ENCODE measurements at regions not wholly inside any gene's neighbourhood (a gene's known extent, or its start where the extent isn't known, plus 50 kb on each side); places are given as distances from the start of the nearest gene placed in this dataset.

DNA sequence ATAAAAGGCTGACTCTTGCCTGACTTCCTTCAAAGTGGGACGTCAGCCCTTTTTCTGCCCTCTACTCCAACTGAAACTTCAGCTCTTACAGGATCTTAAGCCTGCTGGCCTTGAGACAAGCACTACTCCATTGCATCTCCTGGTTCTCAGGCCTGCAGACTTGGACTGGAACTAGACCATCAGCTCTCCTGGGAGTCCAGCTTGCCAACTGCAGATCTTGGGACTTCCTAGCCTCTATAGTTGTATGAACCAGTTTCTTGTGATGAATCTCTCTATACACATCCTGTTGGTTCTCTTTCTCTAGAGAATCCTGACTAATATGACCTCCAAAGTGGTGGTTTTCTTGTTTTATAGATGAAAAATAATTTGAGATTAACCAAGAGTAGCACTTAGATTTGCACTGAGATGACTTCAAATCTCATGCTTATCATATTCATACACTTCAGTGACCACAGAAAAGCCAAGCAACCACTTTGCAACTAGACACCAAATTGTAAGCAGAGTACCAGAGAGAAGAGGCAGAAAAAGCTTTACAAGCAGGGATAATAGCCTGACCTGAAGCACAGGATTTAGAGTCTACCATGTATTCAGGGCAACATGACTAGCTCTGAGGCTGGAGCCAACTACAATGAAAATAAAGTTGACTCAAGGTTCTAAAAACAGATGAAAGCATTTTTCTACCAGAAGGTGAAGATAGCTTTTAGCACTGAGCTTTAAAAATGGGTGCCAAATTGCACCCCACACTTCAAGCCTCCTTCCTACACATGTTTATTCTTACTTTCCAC lies 661.3 kb upstream of the USP24 start:
- TF ChIP-seq, protein P1, sequence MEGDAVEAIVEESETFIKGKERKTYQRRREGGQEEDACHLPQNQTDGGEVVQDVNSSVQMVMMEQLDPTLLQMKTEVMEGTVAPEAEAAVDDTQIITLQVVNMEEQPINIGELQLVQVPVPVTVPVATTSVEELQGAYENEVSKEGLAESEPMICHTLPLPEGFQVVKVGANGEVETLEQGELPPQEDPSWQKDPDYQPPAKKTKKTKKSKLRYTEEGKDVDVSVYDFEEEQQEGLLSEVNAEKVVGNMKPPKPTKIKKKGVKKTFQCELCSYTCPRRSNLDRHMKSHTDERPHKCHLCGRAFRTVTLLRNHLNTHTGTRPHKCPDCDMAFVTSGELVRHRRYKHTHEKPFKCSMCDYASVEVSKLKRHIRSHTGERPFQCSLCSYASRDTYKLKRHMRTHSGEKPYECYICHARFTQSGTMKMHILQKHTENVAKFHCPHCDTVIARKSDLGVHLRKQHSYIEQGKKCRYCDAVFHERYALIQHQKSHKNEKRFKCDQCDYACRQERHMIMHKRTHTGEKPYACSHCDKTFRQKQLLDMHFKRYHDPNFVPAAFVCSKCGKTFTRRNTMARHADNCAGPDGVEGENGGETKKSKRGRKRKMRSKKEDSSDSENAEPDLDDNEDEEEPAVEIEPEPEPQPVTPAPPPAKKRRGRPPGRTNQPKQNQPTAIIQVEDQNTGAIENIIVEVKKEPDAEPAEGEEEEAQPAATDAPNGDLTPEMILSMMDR (IDR thresholded peaks at IDR 0.05) = no peak
- TF ChIP-seq EP300 (IDR thresholded peaks at IDR 0.05) (no peak), POLR2A (IDR thresholded peaks at IDR 0.05) (no peak)
- Histone ChIP-seq H3K27ac (no peak overlapping the region), H3K9me3 (no peaks in the 10 kb centered on the region), H3K4me3 (no peak overlapping the region), H3K27me3 (no peaks in the 10 kb centered on the region), H3K4me1 (ENCODE audit: insufficient read depth) (no peaks in the 10 kb centered on the region), H3K36me3 (no peaks in the 10 kb centered on the region)
- DNase-seq = no peak
- intact Hi-C loops (cut with DNase I) = no loop called here
- 86 to 96% (median 89%) methylated on average over 1 of the region's 1 CpG for WGBS, 3 donors

DNA sequence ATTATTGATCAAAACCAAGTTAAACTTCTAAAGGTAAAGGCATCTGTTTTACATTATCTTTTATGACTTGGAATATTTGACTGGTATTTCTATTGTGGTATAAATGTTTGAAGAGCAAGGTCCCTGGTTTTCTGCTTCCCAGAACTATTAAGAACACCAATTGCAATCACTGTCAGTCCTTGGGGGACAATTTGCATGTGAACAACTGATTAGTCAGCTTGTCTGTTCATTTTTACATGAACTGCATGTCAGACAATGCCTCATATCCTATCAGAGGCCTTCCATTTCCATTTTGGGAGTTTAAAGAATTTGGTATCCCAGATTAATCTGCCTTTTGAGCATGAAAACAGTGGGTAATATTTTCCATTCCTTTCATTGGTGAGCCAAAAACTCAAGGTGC lies 654.9 kb upstream of the USP24 start:
- Histone ChIP-seq H3K4me3 (no peak overlapping the region), H3K9me3 (no peaks in the 10 kb centered on the region)
- TF ChIP-seq, protein P1 (IDR thresholded peaks at IDR 0.05) = no peak
- TF ChIP-seq EP300 (IDR thresholded peaks at IDR 0.05) = no peak
- no peak for TF ChIP-seq POLR2A (IDR thresholded peaks at IDR 0.05)

DNA sequence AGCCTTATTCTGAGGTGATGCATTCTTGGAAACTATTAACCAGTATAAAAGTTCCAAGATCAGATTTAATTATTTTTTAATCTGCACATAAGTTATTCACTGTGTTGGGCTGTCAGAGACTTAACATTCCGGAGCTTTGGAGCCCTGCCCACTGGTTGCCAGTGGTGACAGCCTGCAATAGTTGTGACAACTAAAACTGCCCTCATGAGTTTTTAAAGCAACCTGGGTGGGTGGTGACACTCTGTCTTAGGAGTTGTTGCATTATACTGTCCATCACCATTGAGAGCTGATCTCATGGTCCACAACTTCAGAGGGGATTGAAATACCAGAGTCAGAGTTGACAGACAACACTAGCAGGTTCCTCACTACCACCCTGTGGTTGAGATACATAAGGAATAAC lies 653.9 kb upstream of the USP24 start:
- no peaks in the 10 kb centered on the region for H3K36me3 ChIP-seq
- peak in 1 of 5 donors; percentile 22 for DNase-seq
- H3K9me3 ChIP-seq = no peaks in the 10 kb centered on the region
- H3K4me3 ChIP-seq = no peak overlapping the region
- H3K4me1 ChIP-seq (ENCODE audit: insufficient read depth) = no peaks in the 10 kb centered on the region
- H3K27ac ChIP-seq = no peak overlapping the region
- TF ChIP-seq, protein P1 (IDR thresholded peaks at IDR 0.05) = no peak
- TF ChIP-seq EP300 (IDR thresholded peaks at IDR 0.05) (no peak), POLR2A (IDR thresholded peaks at IDR 0.05) (no peak)
- no peaks in the 10 kb centered on the region for H3K27me3 ChIP-seq
- 65 to 81% (median 68%) methylated on average over 1 of the region's 1 CpG for WGBS, 3 donors
- intact Hi-C loops (cut with DNase I) = no loop called here

More for the DNA sequence above, 654.9 kb upstream of the USP24 start:
- Histone ChIP-seq H3K36me3 (no peaks in the 10 kb centered on the region), H3K4me1 (ENCODE audit: insufficient read depth) (no peaks in the 10 kb centered on the region), H3K27ac (no peak overlapping the region), H3K27me3 (no peaks in the 10 kb centered on the region)
- DNase-seq = no peak
- intact Hi-C loops (cut with DNase I) = loop anchor here in 1 of 4 donors (5.0 kb wide), 1 partner anchor 543 kb away; no protein-coding TSS in a partner anchor

DNA sequence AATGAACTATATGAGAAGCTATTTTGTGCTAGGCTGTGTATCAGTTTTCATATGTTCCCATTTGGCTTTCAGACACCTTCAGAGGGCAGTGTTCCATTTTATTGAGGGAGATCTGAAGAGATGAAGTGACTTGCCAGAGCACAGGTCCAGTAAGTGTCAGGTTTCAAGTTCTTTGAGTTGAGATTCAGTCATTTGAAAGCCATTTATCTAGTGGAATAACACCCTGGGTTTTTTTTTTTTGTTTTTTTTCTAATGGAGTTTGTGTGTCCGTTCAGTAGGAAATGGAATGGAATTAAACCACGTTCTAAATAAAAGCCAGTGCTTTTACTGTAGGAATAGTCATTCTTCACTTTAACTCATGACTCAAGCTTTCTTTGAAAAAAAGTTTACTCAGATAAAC lies 652.9 kb upstream of the USP24 start:
- intact Hi-C loops (cut with DNase I) = no loop called here
- 41 to 49% (median 43%) methylated on average over 2 of the region's 2 CpGs for WGBS, 3 donors
- Histone ChIP-seq H3K27ac (no peak overlapping the region), H3K4me1 (ENCODE audit: insufficient read depth) (no peaks in the 10 kb centered on the region), H3K4me3 (no peak overlapping the region), H3K27me3 (no peaks in the 10 kb centered on the region), H3K9me3 (no peaks in the 10 kb centered on the region), H3K36me3 (no peaks in the 10 kb centered on the region)
- no peak for DNase-seq
- TF ChIP-seq POLR2A (IDR thresholded peaks at IDR 0.05) = no peak
- TF ChIP-seq, protein P1 (IDR thresholded peaks at IDR 0.05) = no peak

All from ovary (tissue), 7 donors.